K562 (cell line): ENCODE measurements at regions not wholly inside any gene's neighbourhood (a gene's known extent, or its start where the extent isn't known, plus 50 kb on each side); places are given as distances from the start of the nearest gene placed in this dataset.

Experiments
- ATAC-seq: fragments of 200-7000 bp; cut with Tn5 transposase; 3 replicates; pipeline ENCODE4 v1.9.1; 2020; ENCODE audit warnings: moderate library complexity
- BruUV-seq: library from RNA; stranded (reverse); fragments of 400-500 nt; replicated peaks from 2 replicates; lab custom pipeline; 2021; lab: Mats Ljungman, UMichigan
- CTCF ChIA-PET: fragments of 300-600 bp; formaldehyde crosslinking; extraction: SDS; loops from one replicate; lab custom pipeline; 2021; ENCODE audit warnings: low intra/inter-chr PET ratio; lab: Yijun Ruan, JAX
- POLR2A ChIA-PET: fragments of 300-600, 350-650 bp; sonication (Branson Sonifier 250); formaldehyde crosslinking; extraction: SDS; loops from one replicate; lab custom pipeline; 2021; ENCODE audit warnings: antibody characterized with exemption, inconsistent platforms; lab: Yijun Ruan, JAX
- DNase-seq, 4 experiments: peaks; one replicate each; pipeline versions ENCODE4 v3.0.0 to v3.0.0-alpha.2; 2011 to 2018; ENCODE audit warnings: low spot score in 3 of 4, mixed read lengths in 3 of 4; ENCODE audit errors: extremely low read depth in 1 of 4
- FAIRE-seq: peaks from 2 replicates; lab custom pipeline; 2011; peaks lifted over from hg19 to GRCh38; lab: Jason Lieb, UNC
- H2AFZ ChIP-seq: 2 replicates; pipeline ENCODE4 v1.6.0; 2011; ENCODE audit warnings: low read depth, low read length, control low read depth, inconsistent platforms
- H3K27ac ChIP-seq: fragments of 200-600 bp; 3 replicates; pipeline ENCODE4 v1.8.0; 2011; ENCODE audit warnings: low read depth, mild to moderate bottlenecking, control low read depth, inconsistent platforms, low read length, moderate library complexity, mixed read lengths; ENCODE audit errors: extremely low read depth
- H3K27me3 ChIP-seq, 2 experiments: fragments of 300-600 bp in 1 of 2; 2 replicates in 1 of 2; 3 replicates in 1 of 2; pipeline versions ENCODE4 v1.6.0 to v1.8.0; 2011; ENCODE audit warnings: inconsistent platforms in 2 of 2, low read length in 2 of 2, mild to moderate bottlenecking in 1 of 2, mixed read lengths in 1 of 2, moderate library complexity in 1 of 2; ENCODE audit not compliant: control insufficient read depth in 2 of 2, insufficient read depth in 2 of 2
- H3K36me3 ChIP-seq: fragments of 300-600 bp; 3 replicates; pipeline ENCODE4 v1.8.0; 2011; ENCODE audit warnings: mild to moderate bottlenecking, low read length, inconsistent platforms; ENCODE audit not compliant: control insufficient read depth, insufficient read depth
- H3K4me1 ChIP-seq, 2 experiments: fragments of 200-600 bp in 1 of 2; replicated peaks in 1 of 2; 2 replicates in 1 of 2; 3 replicates in 1 of 2; pipeline versions ENCODE4 v1.5.1 to v1.8.0; 2011; ENCODE audit warnings: inconsistent platforms in 2 of 2, low read length in 2 of 2, mild to moderate bottlenecking in 1 of 2, mixed read lengths in 1 of 2, moderate library complexity in 1 of 2; ENCODE audit not compliant: control insufficient read depth in 2 of 2, insufficient read depth in 2 of 2
- H3K4me2 ChIP-seq: 2 replicates; pipeline ENCODE4 v1.6.1; 2011; ENCODE audit warnings: low read length, control low read depth, inconsistent platforms, mixed read lengths; ENCODE audit not compliant: insufficient read depth
- H3K4me3 ChIP-seq: fragments of 200-600 bp; sonication (generic), shearing (Covaris generic); 2 replicates; pipeline ENCODE4 v1.5.1; 2016; ENCODE audit warnings: control low read depth, inconsistent platforms
- H3K79me2 ChIP-seq: fragments of 200-600 bp; 3 replicates; pipeline ENCODE4 v1.8.0; 2011; ENCODE audit warnings: low read length, inconsistent platforms; ENCODE audit not compliant: control insufficient read depth, insufficient read depth
- H3K9ac ChIP-seq, 2 experiments: 2 replicates each; pipeline versions ENCODE4 v1.6.0 to v1.6.1; 2011; ENCODE audit warnings: low read depth in 2 of 2, low read length in 2 of 2, control low read depth in 1 of 2, inconsistent platforms in 1 of 2, mild to moderate bottlenecking in 1 of 2, mixed read lengths in 1 of 2; ENCODE audit not compliant: insufficient read depth in 1 of 2
- H3K9me1 ChIP-seq: one replicate; pipeline ENCODE4 v1.6.0; 2011; ENCODE audit warnings: inconsistent platforms, mild to moderate bottlenecking, low read length, moderate library complexity; ENCODE audit not compliant: control insufficient read depth, insufficient read depth
- H3K9me3 ChIP-seq: replicated peaks from 2 replicates; pipeline ENCODE4 v1.5.1; 2011; ENCODE audit warnings: low read depth, low read length, inconsistent platforms; ENCODE audit not compliant: control insufficient read depth, insufficient read depth
- H4K20me1 ChIP-seq: replicated peaks from 2 replicates; pipeline ENCODE4 v1.6.1; 2011; ENCODE audit warnings: low read length, inconsistent platforms, mixed read lengths; ENCODE audit not compliant: control insufficient read depth, insufficient read depth
- CBFB ChIP-seq: sonication (generic); formaldehyde crosslinking; IDR thresholded peaks from 2 replicates; pipeline ENCODE4 v1.4.0; 2020; ENCODE audit warnings: mild to moderate bottlenecking, missing genetic modification reagents
- CBX3 ChIP-seq, 2 experiments: IDR thresholded peaks; 1 replicate in 1 of 2; 2 replicates in 1 of 2; pipeline ENCODE4 v1.6.1; 2012; ENCODE audit warnings: inconsistent platforms in 2 of 2, low read length in 2 of 2, borderline replicate concordance in 1 of 2, control low read depth in 1 of 2
- HLTF ChIP-seq: fragments of 450-650 bp; IDR thresholded peaks from 2 replicates; pipeline ENCODE4 v1.6.1; 2016
- ILK ChIP-seq: fragments of 450-650 bp; IDR thresholded peaks from 2 replicates; pipeline ENCODE4 v1.6.1; 2016; ENCODE audit warnings: missing genetic modification characterization, low read depth, mild to moderate bottlenecking, missing compliant biosample characterization, moderate library complexity, borderline replicate concordance
- MAZ ChIP-seq, 2 experiments: fragments of 450-650 bp in 1 of 2; sonication (generic) in 1 of 2; formaldehyde crosslinking; IDR thresholded peaks in 1 of 2; conservative IDR thresholded peaks in 1 of 2; 2 replicates each; pipeline versions ENCODE4 v1.4.0 to v1.5.0; 2020; ENCODE audit warnings: mild to moderate bottlenecking in 1 of 2, missing genetic modification reagents in 1 of 2
- MEIS2 ChIP-seq: fragments of 450-650 bp; IDR thresholded peaks from 2 replicates; pipeline ENCODE4 v1.6.1; 2014; ENCODE audit warnings: mild to moderate bottlenecking; ENCODE audit not compliant: partially characterized antibody
- NFE2L1 ChIP-seq: fragments of 450-650 bp; IDR thresholded peaks from 2 replicates; pipeline ENCODE4 v1.6.1; 2016; ENCODE audit warnings: missing genetic modification characterization, low read depth, mild to moderate bottlenecking, missing compliant biosample characterization, moderate library complexity, borderline replicate concordance
- POLR2B ChIP-seq: fragments of 450-650 bp; IDR thresholded peaks from 2 replicates; pipeline ENCODE4 v1.6.1; 2018; ENCODE audit warnings: low read depth; ENCODE audit not compliant: partially characterized antibody
- PTBP1 ChIP-seq: fragments of 200-400 bp; formaldehyde crosslinking; IDR thresholded peaks from 2 replicates; pipeline ENCODE4 v1.6.1; 2017; ENCODE audit warnings: low read depth, low read length
- PTRF ChIP-seq: fragments of 450-650 bp; IDR thresholded peaks from 2 replicates; pipeline ENCODE4 v1.6.1; 2016; ENCODE audit warnings: mild to moderate bottlenecking, missing genetic modification characterization, missing compliant biosample characterization
- RBM25 ChIP-seq: fragments of 200-400 bp; formaldehyde crosslinking; IDR thresholded peaks from 2 replicates; pipeline ENCODE4 v1.6.1; 2018; ENCODE audit warnings: low read length, low read depth, moderate library complexity; ENCODE audit not compliant: severe bottlenecking
- TBP ChIP-seq: optimal IDR thresholded peaks from 2 replicates; pipeline ENCODE3; 2011; ENCODE audit warnings: low read depth, low read length, improper control_type of control experiment
- ZBTB2 ChIP-seq: fragments of 450-650 bp; IDR thresholded peaks from 2 replicates; pipeline ENCODE4 v1.6.1; 2016; ENCODE audit warnings: antibody characterized with exemption
- ZC3H8 ChIP-seq: fragments of 450-650 bp; IDR thresholded peaks from 2 replicates; pipeline ENCODE4 v1.6.1; 2017
- ZKSCAN1 ChIP-seq: fragments of 150-350 bp; IDR thresholded peaks from 2 replicates; pipeline ENCODE4 v1.6.1; 2016; ENCODE audit warnings: low read depth, low read length
- ZNF121 ChIP-seq: sonication (generic); formaldehyde crosslinking; conservative IDR thresholded peaks from 2 replicates; pipeline ENCODE4 v1.8.0; 2022; ENCODE audit warnings: missing genetic modification reagents
- ZNF282 ChIP-seq: sonication (generic); formaldehyde crosslinking; IDR thresholded peaks from 2 replicates; pipeline ENCODE4 v1.8.1; 2023; ENCODE audit warnings: missing genetic modification reagents
- ZNF76 ChIP-seq: fragments of 250-450 bp; sonication (Bioruptor Pico); IDR thresholded peaks from 2 replicates; pipeline ENCODE4 v1.4.0; 2020; ENCODE audit warnings: mild to moderate bottlenecking, moderate library complexity, borderline replicate concordance
- ZNF77 ChIP-seq: fragments of 250-450 bp; sonication (Bioruptor Pico); IDR thresholded peaks from 2 replicates; pipeline ENCODE4 v1.5.0; 2020
- ZNF79 ChIP-seq: fragments of 250-450 bp; sonication (Bioruptor Pico); IDR thresholded peaks from 2 replicates; pipeline ENCODE4 v1.4.0; 2020; ENCODE audit warnings: low read depth, mild to moderate bottlenecking, moderate library complexity
- in situ Hi-C: fragments of 300-500 bp; cut with MboI; formaldehyde crosslinking; loops from 4 replicates; pipeline ENCODE4 v1.15.0; 2018; ENCODE audit warnings: inconsistent platforms, mixed read lengths
- intact Hi-C: fragments of 100-400 bp; cut with micrococcal nuclease; formaldehyde crosslinking; loops from 2 replicates; pipeline ENCODE4 v1.14.2; 2022

DNA sequence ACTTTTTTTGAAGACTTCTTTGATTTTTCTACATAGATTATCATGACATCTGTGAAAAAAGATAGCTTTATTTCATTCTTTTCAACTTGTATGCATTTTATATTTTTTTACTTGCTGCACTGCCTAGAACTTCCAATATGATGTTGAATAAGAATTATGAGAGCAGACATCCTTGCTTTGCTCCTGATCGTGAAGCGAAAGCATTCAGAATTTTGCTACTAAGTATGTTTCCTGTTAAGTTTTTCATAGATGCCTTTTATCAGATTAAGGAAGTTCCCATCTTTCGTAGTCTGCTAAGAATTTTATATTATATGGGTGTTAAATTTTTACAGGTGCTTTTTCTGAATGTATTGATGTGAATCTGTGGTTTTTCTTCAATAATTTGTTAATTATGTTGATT lies 163.4 kb upstream of the GADL1 start (continued):
- TF ChIP-seq NFE2L1 (tag) (no peak), ZNF282 (CRISPR knock-in tag) (no peak), HLTF (no peak), ZNF121 (CRISPR knock-in tag) (no peak), ZKSCAN1 (no peak), MAZ (CRISPR knock-in tag; conservative IDR thresholded peaks at IDR 0.05 in 1 of 2, IDR thresholded peaks at IDR 0.05 in 1 of 2) (no peak)
- TF ChIP-seq, all 486 proteins: peak for 0

GRCh38 chr3:31064021-31064420 lies 169.6 kb upstream of the GADL1 start:
- no peaks in the 10 kb centered on the region for H3K9me3 ChIP-seq
- DNase-seq, result no peak
- no peak overlapping the region for H3K27ac ChIP-seq
- H3K79me2 ChIP-seq, result no peaks in the 10 kb centered on the region
- ChIA-PET CTCF (no interaction called here), POLR2A (no interaction called here)
- FAIRE-seq, result no peak
- no TSS peak for BruUV-seq
- H3K36me3 ChIP-seq, result no peaks in the 10 kb centered on the region
- intact Hi-C loops (no loop called here), in situ Hi-C loops (no loop called here)
- H3K9me1 ChIP-seq, result no peaks in the 10 kb centered on the region
- H3K4me1 ChIP-seq, result no peaks in the 10 kb centered on the region
- ATAC-seq, result no peak
- H3K27me3 ChIP-seq, result no peaks in the 10 kb centered on the region
- no peak overlapping the region for H3K9ac ChIP-seq
- no peaks in the 10 kb centered on the region for H4K20me1 ChIP-seq
- no peak overlapping the region for H2AFZ ChIP-seq
- no peak overlapping the region for H3K4me2 ChIP-seq
- no peak overlapping the region for H3K4me3 ChIP-seq
- TF ChIP-seq PTRF (tag) (no peak), CBFB (no peak), ZNF77 (CRISPR knock-in tag) (no peak), TBP (no peak), ILK (no peak), POLR2B (no peak), RBM25 (no peak), CBX3 (IDR thresholded peaks at IDR 0.05; ENCODE audit: borderline replicate concordance in 1 of 2, low read length in 2 of 2) (no peak), MEIS2 (no peak), ZC3H8 (no peak), ZBTB2 (no peak), ZNF76 (no peak), PTBP1 (no peak), ZNF79 (CRISPR knock-in tag) (no peak)
